Kidney tubule cell (primary cell): ENCODE measurements at regions not wholly inside any gene's neighbourhood (a gene's known extent, or its start where the extent isn't known, plus 50 kb on each side); places are given as distances from the start of the nearest gene placed in this dataset.

Source experiments
- DNase-seq: peaks from one replicate; pipeline ENCODE4 v3.0.0-alpha.2; 2018; ENCODE audit warnings: low spot score

GRCh38 chr5:52725808-52726207 is 61.9 kb upstream of the ITGA1 start:
- DNase-seq = no peak

GRCh38 chr5:52727020-52727419 is 60.7 kb upstream of the ITGA1 start:
- no peak for DNase-seq

- no peak for DNase-seq
These were observed 60.1 kb upstream of the ITGA1 start for GRCh38 chr5:52727576-52727975.

- DNase-seq = no peak
These were observed 59.5 kb upstream of the ITGA1 start for GRCh38 chr5:52728224-52728623.

- DNase-seq = no peak
These were observed 59.0 kb upstream of the ITGA1 start for GRCh38 chr5:52728686-52729085.

- DNase-seq = no peak
These were observed 56.3 kb upstream of the ITGA1 start for GRCh38 chr5:52731274-52732027.

- no peak for DNase-seq
These were observed 53.2 kb upstream of the ITGA1 start for GRCh38 chr5:52734557-52734956.

- no peak for DNase-seq
These were observed 52.6 kb upstream of the ITGA1 start for GRCh38 chr5:52735139-52735538.
